ENCODE measurements at regions not wholly inside any gene's neighbourhood (a gene's known extent, or its start where the extent isn't known, plus 50 kb on each side); places are given as distances from the start of the nearest gene placed in this dataset.

DNA sequence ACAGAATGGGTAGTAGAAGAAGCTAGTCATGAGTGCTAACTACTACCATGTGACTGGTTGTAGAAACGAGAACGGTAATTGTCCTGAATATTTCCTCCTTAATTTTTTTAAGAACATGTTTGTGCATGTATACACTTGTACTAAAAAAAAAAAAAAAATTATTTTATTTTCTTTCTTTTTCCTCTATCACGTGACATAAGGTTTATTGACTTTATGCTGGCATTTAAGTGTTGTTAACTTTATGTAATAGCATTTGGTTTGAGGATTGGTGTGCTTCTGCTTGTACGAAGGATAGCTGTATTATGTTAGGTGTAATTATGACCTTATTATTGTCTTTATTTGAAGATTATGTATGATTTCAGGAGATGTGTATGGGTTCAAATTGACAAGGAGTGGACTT, 349.1 kb upstream of the PTPRD start:
- intact Hi-C loops (cut with DNase I; ENCODE audit: low total_unique reads), result no loop called here
- Histone ChIP-seq H3K4me3 (no peak overlapping the region), H3K4me1 (no peaks in the 10 kb centered on the region), H3K27ac (no peak overlapping the region), H3K27me3 (no peaks in the 10 kb centered on the region), H3K36me3 (no peaks in the 10 kb centered on the region), H3K9me3 (no peaks in the 10 kb centered on the region)
- DNase-seq, result no peak
- no peak for TF ChIP-seq CTCF (IDR thresholded peaks at IDR 0.05)

- no peaks in the 10 kb centered on the region for H3K9me3 ChIP-seq
- DNase-seq, result no peak
- H3K4me3 ChIP-seq, result no peak overlapping the region
- no peaks in the 10 kb centered on the region for H3K36me3 ChIP-seq
- no peaks in the 10 kb centered on the region for H3K4me1 ChIP-seq
- H3K27ac ChIP-seq, result no peak overlapping the region
- no peaks in the 10 kb centered on the region for H3K27me3 ChIP-seq
- no peak for TF ChIP-seq CTCF (IDR thresholded peaks at IDR 0.05)
- intact Hi-C loops (cut with DNase I; ENCODE audit: low total_unique reads), result no loop called here
Observed at GRCh38 chr9:10983251-10983650, 370.4 kb upstream of the PTPRD start.

DNA sequence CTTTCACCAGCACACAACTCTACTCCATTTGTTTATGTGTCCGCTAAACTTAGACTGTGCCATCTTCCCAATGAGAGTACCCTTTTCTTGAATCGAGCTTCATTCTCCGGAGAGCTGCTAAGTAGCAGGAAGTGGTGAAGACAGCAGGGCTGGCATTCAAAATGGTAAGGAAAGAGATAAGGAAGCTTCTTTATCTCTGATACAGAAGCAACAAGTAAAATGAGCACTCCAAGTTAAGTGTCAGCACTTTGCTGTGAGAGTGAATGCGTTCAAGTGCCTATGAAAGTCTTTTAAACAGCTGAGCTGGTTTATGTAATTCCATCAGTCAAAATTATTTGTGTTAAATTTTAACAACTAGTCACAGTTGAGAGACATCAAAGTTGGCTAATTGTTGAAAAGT, 386.8 kb upstream of the PTPRD start:
- Histone ChIP-seq H3K36me3 (no peaks in the 10 kb centered on the region), H3K27me3 (no peaks in the 10 kb centered on the region), H3K9me3 (no peaks in the 10 kb centered on the region), H3K27ac (no peak overlapping the region), H3K4me1 (no peaks in the 10 kb centered on the region), H3K4me3 (no peak overlapping the region)
- intact Hi-C loops (cut with DNase I; ENCODE audit: low total_unique reads), result no loop called here
- TF ChIP-seq CTCF (IDR thresholded peaks at IDR 0.05), result no peak
- no peak for DNase-seq

DNA sequence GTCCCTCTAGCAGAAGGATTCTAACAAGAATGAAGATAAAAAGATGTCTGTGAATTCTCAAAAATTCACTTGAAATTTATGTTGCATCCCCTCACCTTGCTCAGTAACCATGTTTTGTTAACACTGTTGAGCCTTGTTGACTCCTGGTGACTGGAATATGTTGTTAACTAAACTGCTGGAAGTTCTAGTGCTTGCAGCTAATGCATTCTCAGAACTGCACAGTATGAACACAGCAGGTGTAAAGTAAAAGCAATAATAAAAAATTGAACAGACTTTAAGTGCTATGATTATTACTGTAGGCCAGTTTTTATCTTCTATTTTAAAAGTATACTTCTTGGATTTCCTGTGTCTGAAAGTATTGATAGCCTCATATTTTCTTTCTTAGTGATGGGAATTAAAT, 388.7 kb upstream of the PTPRD start:
- no peaks in the 10 kb centered on the region for H3K36me3 ChIP-seq
- no peaks in the 10 kb centered on the region for H3K9me3 ChIP-seq
- H3K27me3 ChIP-seq, result no peaks in the 10 kb centered on the region
- H3K4me1 ChIP-seq, result no peaks in the 10 kb centered on the region
- DNase-seq, result no peak
- TF ChIP-seq CTCF (IDR thresholded peaks at IDR 0.05), result no peak
- no peak overlapping the region for H3K27ac ChIP-seq
- intact Hi-C loops (cut with DNase I; ENCODE audit: low total_unique reads), result no loop called here
- H3K4me3 ChIP-seq, result no peak overlapping the region

- H3K4me1 ChIP-seq, result no peaks in the 10 kb centered on the region
- no peak overlapping the region for H3K4me3 ChIP-seq
- no peaks in the 10 kb centered on the region for H3K9me3 ChIP-seq
- intact Hi-C loops (cut with DNase I; ENCODE audit: low total_unique reads), result no loop called here
- DNase-seq, result no peak
- no peak for TF ChIP-seq CTCF (IDR thresholded peaks at IDR 0.05)
- no peaks in the 10 kb centered on the region for H3K36me3 ChIP-seq
- no peaks in the 10 kb centered on the region for H3K27me3 ChIP-seq
- H3K27ac ChIP-seq, result no peak overlapping the region
Observed at GRCh38 chr9:11002705-11003104, 389.9 kb upstream of the PTPRD start.

- Histone ChIP-seq H3K4me1 (no peaks in the 10 kb centered on the region), H3K9me3 (no peaks in the 10 kb centered on the region), H3K36me3 (no peaks in the 10 kb centered on the region), H3K27ac (no peak overlapping the region), H3K27me3 (no peaks in the 10 kb centered on the region), H3K4me3 (no peak overlapping the region)
- no peak for TF ChIP-seq CTCF (IDR thresholded peaks at IDR 0.05)
- intact Hi-C loops (cut with DNase I; ENCODE audit: low total_unique reads), result no loop called here
- no peak for DNase-seq
Observed at GRCh38 chr9:11003836-11004235, 391.0 kb upstream of the PTPRD start.

Data from tibial artery (tissue), 4 donors.